Liver (tissue), 3 donors: ENCODE measurements at regions not wholly inside any gene's neighbourhood (a gene's known extent, or its start where the extent isn't known, plus 50 kb on each side); places are given as distances from the start of the nearest gene placed in this dataset.

ENCODE experiments used
- ATF3 ChIP-seq: IDR thresholded peaks from 2 replicates; pipeline ENCODE4 v1.6.1; 2016; ENCODE audit warnings: antibody characterized with exemption
- CTCF ChIP-seq: fragments of 150-350 bp; IDR thresholded peaks from 2 replicates; pipeline ENCODE4 v1.5.1; 2017; ENCODE audit warnings: improper control_type of control experiment, low read depth, low read length; ENCODE audit not compliant: missing input control
- JUND ChIP-seq, 2 donors: IDR thresholded peaks; 2 replicates each; pipeline ENCODE4 v1.6.1; 2016; ENCODE audit warnings: antibody characterized with exemption in 2 of 2
- RAD21 ChIP-seq, 2 donors: IDR thresholded peaks; 2 replicates each; pipeline ENCODE4 v1.6.1; 2016; ENCODE audit warnings: antibody characterized with exemption in 2 of 2, mild to moderate bottlenecking in 2 of 2
- REST ChIP-seq: IDR thresholded peaks from 2 replicates; pipeline ENCODE4 v1.6.1; 2016; ENCODE audit warnings: antibody characterized with exemption, mild to moderate bottlenecking
- RXRA ChIP-seq, 2 donors: IDR thresholded peaks; 2 replicates each; pipeline ENCODE4 v1.6.1; 2017 to 2018; ENCODE audit warnings: antibody characterized with exemption in 2 of 2, mild to moderate bottlenecking in 1 of 2
- SP1 ChIP-seq: IDR thresholded peaks from 2 replicates; pipeline ENCODE4 v1.6.1; 2018; ENCODE audit warnings: antibody characterized with exemption, mild to moderate bottlenecking
- TAF1 ChIP-seq: conservative IDR thresholded peaks from 2 replicates; pipeline ENCODE4 v1.6.1; 2016; ENCODE audit warnings: antibody characterized with exemption, mild to moderate bottlenecking
- donor health status: healthy.
- donor health status: healthy.

- TF ChIP-seq REST = no peak
- TF ChIP-seq CTCF = no peak
- no peak for TF ChIP-seq ATF3
- TF ChIP-seq SP1 = no peak
- no peak for TF ChIP-seq JUND (IDR thresholded peaks at IDR 0.05)
- no peak for TF ChIP-seq RXRA (IDR thresholded peaks at IDR 0.05)
- no peak for TF ChIP-seq TAF1
- no peak for TF ChIP-seq RAD21 (IDR thresholded peaks at IDR 0.05)
These were observed 55.9 kb upstream of the JAK1 start for GRCh38 chr1:65022216-65022615.
